Ishikawa (cell line): ENCODE measurements at regions not wholly inside any gene's neighbourhood (a gene's known extent, or its start where the extent isn't known, plus 50 kb on each side); places are given as distances from the start of the nearest gene placed in this dataset.
A peak's percentile ranks its signal among the peaks of the same experiment; 100 is the strongest.

Source experiments
- EP300 ChIP-seq: IDR thresholded peaks from 2 replicates; pipeline ENCODE4 v1.6.1; 2012; ENCODE audit warnings: borderline replicate concordance
- NFIC ChIP-seq: IDR thresholded peaks from 2 replicates; pipeline ENCODE4 v1.6.1; 2012
- TAF1 ChIP-seq: IDR thresholded peaks from 2 replicates; pipeline ENCODE4 v1.6.1; 2012; ENCODE audit warnings: low read depth, mild to moderate bottlenecking
- TCF12 ChIP-seq: IDR thresholded peaks from 2 replicates; pipeline ENCODE4 v1.6.1; 2012; ENCODE audit warnings: low read depth
- TF ChIP-seq, protein P1 (sequence below): IDR thresholded peaks from 2 replicates; pipeline ENCODE4 v1.6.1; 2012

DNA sequence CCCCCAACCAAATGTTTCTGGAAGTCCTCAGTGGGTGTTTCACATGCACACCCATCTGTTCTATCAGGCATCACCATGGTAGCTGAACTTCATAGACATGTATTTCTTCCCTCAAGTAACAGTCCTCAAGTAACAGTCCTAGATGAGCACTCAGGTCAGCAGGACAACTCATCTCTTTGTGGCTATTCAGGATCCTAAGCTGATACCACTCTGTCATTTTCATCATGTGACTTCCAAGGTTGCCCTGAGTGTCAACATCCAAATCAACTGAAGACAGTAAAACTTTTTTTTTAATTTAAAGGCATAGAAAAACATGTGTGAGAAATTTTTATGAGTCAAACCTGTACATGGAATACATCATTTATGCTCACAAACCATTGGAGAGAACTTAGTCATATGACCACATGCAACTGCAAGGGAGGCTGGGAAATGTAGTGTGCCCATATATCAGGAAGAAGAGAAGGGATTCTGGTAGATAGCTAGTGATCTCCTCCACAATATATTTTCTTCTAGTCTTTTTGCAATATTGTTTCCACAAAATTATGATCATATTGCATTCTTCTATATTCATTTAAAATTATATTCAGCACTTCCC is 64.2 kb upstream of the FST start:
- TF ChIP-seq NFIC (no peak), TAF1 (no peak), EP300 (no peak), TCF12 (no peak)
- TF ChIP-seq, protein P1, sequence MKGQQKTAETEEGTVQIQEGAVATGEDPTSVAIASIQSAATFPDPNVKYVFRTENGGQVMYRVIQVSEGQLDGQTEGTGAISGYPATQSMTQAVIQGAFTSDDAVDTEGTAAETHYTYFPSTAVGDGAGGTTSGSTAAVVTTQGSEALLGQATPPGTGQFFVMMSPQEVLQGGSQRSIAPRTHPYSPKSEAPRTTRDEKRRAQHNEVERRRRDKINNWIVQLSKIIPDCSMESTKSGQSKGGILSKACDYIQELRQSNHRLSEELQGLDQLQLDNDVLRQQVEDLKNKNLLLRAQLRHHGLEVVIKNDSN: peak; percentile 85
